Gastrocnemius medialis (tissue), 4 donors: ENCODE measurements at regions not wholly inside any gene's neighbourhood (a gene's known extent, or its start where the extent isn't known, plus 50 kb on each side); places are given as distances from the start of the nearest gene placed in this dataset.

Experiments
- POLR2A ChIP-seq, 2 donors: fragments of 450-650 bp; IDR thresholded peaks; one replicate each; pipeline ENCODE4 v1.6.1; 2017; ENCODE audit warnings: antibody characterized with exemption in 2 of 2, mild to moderate bottlenecking in 2 of 2, moderate library complexity in 2 of 2
- TF ChIP-seq, protein P1 (sequence below), 5 experiments: fragments of 450-650 bp in 3 of 5; fragments of 200-600 bp in 2 of 5; sonication (generic) in 2 of 5; IDR thresholded peaks in 4 of 5; conservative IDR thresholded peaks in 1 of 5; 1 replicate in 4 of 5; 2 replicates in 1 of 5; pipeline ENCODE4 v1.5.1; 2016 to 2019; ENCODE audit warnings: antibody characterized with exemption in 5 of 5, mild to moderate bottlenecking in 3 of 5, moderate library complexity in 3 of 5

DNA sequence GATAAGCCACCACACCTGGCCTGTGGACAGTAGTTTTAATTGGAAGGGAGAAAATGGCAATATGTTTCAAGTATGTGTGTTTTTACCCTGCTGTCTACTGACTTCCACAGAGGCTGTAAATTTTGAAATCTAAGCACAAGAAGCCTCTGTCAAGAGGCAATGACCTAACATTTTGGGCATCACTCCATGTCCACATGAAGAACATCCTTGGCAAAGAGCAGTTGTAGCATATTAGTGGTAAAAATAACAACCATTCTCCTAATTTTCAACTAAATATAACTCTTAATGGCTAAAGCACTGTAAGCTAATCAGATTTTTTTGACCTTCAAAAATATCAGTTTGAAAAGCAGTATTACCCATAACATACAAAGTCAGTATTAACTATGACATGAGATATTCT is 100.3 kb upstream of the APC start:
- no peak for TF ChIP-seq POLR2A (IDR thresholded peaks at IDR 0.05)
- TF ChIP-seq, protein P1, sequence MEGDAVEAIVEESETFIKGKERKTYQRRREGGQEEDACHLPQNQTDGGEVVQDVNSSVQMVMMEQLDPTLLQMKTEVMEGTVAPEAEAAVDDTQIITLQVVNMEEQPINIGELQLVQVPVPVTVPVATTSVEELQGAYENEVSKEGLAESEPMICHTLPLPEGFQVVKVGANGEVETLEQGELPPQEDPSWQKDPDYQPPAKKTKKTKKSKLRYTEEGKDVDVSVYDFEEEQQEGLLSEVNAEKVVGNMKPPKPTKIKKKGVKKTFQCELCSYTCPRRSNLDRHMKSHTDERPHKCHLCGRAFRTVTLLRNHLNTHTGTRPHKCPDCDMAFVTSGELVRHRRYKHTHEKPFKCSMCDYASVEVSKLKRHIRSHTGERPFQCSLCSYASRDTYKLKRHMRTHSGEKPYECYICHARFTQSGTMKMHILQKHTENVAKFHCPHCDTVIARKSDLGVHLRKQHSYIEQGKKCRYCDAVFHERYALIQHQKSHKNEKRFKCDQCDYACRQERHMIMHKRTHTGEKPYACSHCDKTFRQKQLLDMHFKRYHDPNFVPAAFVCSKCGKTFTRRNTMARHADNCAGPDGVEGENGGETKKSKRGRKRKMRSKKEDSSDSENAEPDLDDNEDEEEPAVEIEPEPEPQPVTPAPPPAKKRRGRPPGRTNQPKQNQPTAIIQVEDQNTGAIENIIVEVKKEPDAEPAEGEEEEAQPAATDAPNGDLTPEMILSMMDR (IDR thresholded peaks at IDR 0.05 in 4 of 5, conservative IDR thresholded peaks at IDR 0.05 in 1 of 5) = no peak
